Testis (tissue), 2 donors: ENCODE measurements at regions not wholly inside any gene's neighbourhood (a gene's known extent, or its start where the extent isn't known, plus 50 kb on each side); places are given as distances from the start of the nearest gene placed in this dataset.

Source experiments
- DNase-seq: peaks from one replicate; pipeline ENCODE4 v3.0.0-alpha.2; 2019
- H3K27ac ChIP-seq, 2 donors: fragments of 200-600 bp; sonication (generic); one replicate each; pipeline ENCODE4 v1.5.1; 2019
- H3K27me3 ChIP-seq: fragments of 200-600 bp; sonication (generic); one replicate; pipeline ENCODE4 v1.5.1; 2019
- H3K36me3 ChIP-seq: fragments of 200-600 bp; sonication (generic); one replicate; pipeline ENCODE4 v1.5.1; 2017; ENCODE audit warnings: low read depth; ENCODE audit errors: missing control alignments
- H3K4me1 ChIP-seq: fragments of 200-600 bp; sonication (generic); one replicate; pipeline ENCODE4 v1.5.1; 2019
- H3K4me3 ChIP-seq, 2 donors: fragments of 200-600 bp; sonication (generic); one replicate each; pipeline ENCODE4 v1.5.1; 2017 to 2019
- H3K9me3 ChIP-seq: fragments of 200-600 bp; sonication (generic); one replicate; pipeline ENCODE4 v1.5.1; 2017
- CTCF ChIP-seq, 3 experiments: fragments of 450-650 bp in 2 of 3; fragments of 200-600 bp in 1 of 3; sonication (generic) in 1 of 3; IDR thresholded peaks; one replicate each; pipeline ENCODE4 v1.5.1; 2016 to 2019; ENCODE audit warnings: antibody characterized with exemption in 3 of 3, mild to moderate bottlenecking in 2 of 3, moderate library complexity in 1 of 3
- POLR2A ChIP-seq: fragments of 450-650 bp; IDR thresholded peaks from one replicate; pipeline ENCODE4 v1.6.1; 2017; ENCODE audit warnings: antibody characterized with exemption, mild to moderate bottlenecking, moderate library complexity
- WGBS, 2 donors: methylation state at CpG; one replicate each; pipeline ENCODE4 v1.1.5; 2018; 5-methylcytosine and 5-hydroxymethylcytosine counted together
- intact Hi-C: fragments of 100-400 bp; cut with DNase I; formaldehyde crosslinking; loops from one replicate; pipeline ENCODE4 v1.15.1; 2023; ENCODE audit warnings: low total_unique reads

- H3K4me1 ChIP-seq = peaks cover 4% of the 10 kb centered on the region
- H3K27me3 ChIP-seq = no peaks in the 10 kb centered on the region
- no peak for DNase-seq
- TF ChIP-seq POLR2A (no peak), CTCF (IDR thresholded peaks at IDR 0.05) (no peak)
- no peak overlapping the region for H3K27ac ChIP-seq
- intact Hi-C loops = no loop called here
- no peak overlapping the region for H3K4me3 ChIP-seq
- no peaks in the 10 kb centered on the region for H3K9me3 ChIP-seq
- 85 to 90% methylated on average over 4 of the region's 4 CpGs for WGBS, 2 donors
- H3K36me3 ChIP-seq = no peaks in the 10 kb centered on the region
Measured at GRCh38 chr2:60370814-60371213, 182.6 kb downstream of the BCL11A start.

GRCh38 chr2:60368456-60368855 is 185.0 kb downstream of the BCL11A start:
- no peaks in the 10 kb centered on the region for H3K36me3 ChIP-seq
- WGBS, 2 donors = 79 to 85% methylated on average over 2 of the region's 2 CpGs
- no peak overlapping the region for H3K4me3 ChIP-seq
- H3K27me3 ChIP-seq = no peaks in the 10 kb centered on the region
- H3K27ac ChIP-seq = no peak overlapping the region
- TF ChIP-seq CTCF (IDR thresholded peaks at IDR 0.05) (no peak), POLR2A (no peak)
- no peaks in the 10 kb centered on the region for H3K9me3 ChIP-seq
- DNase-seq = no peak
- intact Hi-C loops = no loop called here
- peaks cover 4% of the 10 kb centered on the region for H3K4me1 ChIP-seq

- Histone ChIP-seq H3K9me3 (no peaks in the 10 kb centered on the region), H3K4me1 (no peaks in the 10 kb centered on the region), H3K4me3 (no peak overlapping the region), H3K27ac (no peak overlapping the region), H3K27me3 (no peaks in the 10 kb centered on the region), H3K36me3 (no peaks in the 10 kb centered on the region)
- DNase-seq = no peak
- WGBS, 2 donors = 62 to 66% methylated on average over 4 of the region's 4 CpGs
- TF ChIP-seq CTCF (IDR thresholded peaks at IDR 0.05) (no peak), POLR2A (no peak)
- intact Hi-C loops = no loop called here
Measured at GRCh38 chr2:60366135-60366712, 187.2 kb downstream of the BCL11A start.

GRCh38 chr2:60365556-60365955 is 187.9 kb downstream of the BCL11A start:
- intact Hi-C loops = no loop called here
- 61 to 64% methylated on average over 5 of the region's 5 CpGs for WGBS, 2 donors
- no peak for DNase-seq
- Histone ChIP-seq H3K27ac (no peak overlapping the region), H3K9me3 (no peaks in the 10 kb centered on the region), H3K27me3 (no peaks in the 10 kb centered on the region), H3K36me3 (no peaks in the 10 kb centered on the region), H3K4me3 (no peak overlapping the region), H3K4me1 (no peaks in the 10 kb centered on the region)
- TF ChIP-seq CTCF (IDR thresholded peaks at IDR 0.05) (no peak), POLR2A (no peak)

- H3K4me3 ChIP-seq = no peak overlapping the region
- intact Hi-C loops = no loop called here
- H3K9me3 ChIP-seq = no peaks in the 10 kb centered on the region
- no peaks in the 10 kb centered on the region for H3K36me3 ChIP-seq
- DNase-seq = no peak
- H3K27me3 ChIP-seq = no peaks in the 10 kb centered on the region
- TF ChIP-seq POLR2A (no peak), CTCF (IDR thresholded peaks at IDR 0.05) (no peak)
- H3K27ac ChIP-seq = no peak overlapping the region
- 78 to 83% methylated on average over 9 of the region's 9 CpGs for WGBS, 2 donors
- no peaks in the 10 kb centered on the region for H3K4me1 ChIP-seq
Measured at GRCh38 chr2:60364491-60364890, 189.0 kb downstream of the BCL11A start.
